Cardiac fibroblast (primary cell): ENCODE measurements at regions not wholly inside any gene's neighbourhood (a gene's known extent, or its start where the extent isn't known, plus 50 kb on each side); places are given as distances from the start of the nearest gene placed in this dataset.

Experiments
- DNase-seq, 2 donors: peaks; one replicate each; pipeline versions ENCODE4 v3.0.0 to v3.0.0-alpha.2; 2010; ENCODE audit warnings: low read depth in 2 of 2
- H3K4me3 ChIP-seq, 2 donors: replicated peaks in 1 of 2; 1 replicate in 1 of 2; 2 replicates in 1 of 2; pipeline ENCODE4 v1.5.1; 2011; ENCODE audit warnings: low read depth in 2 of 2, low read length in 2 of 2, mild to moderate bottlenecking in 2 of 2, moderate library complexity in 1 of 2
- TF ChIP-seq, protein P1 (sequence below): IDR thresholded peaks from one replicate; pipeline ENCODE4 v1.5.1; 2011; ENCODE audit warnings: low read depth, mild to moderate bottlenecking, low read length, inconsistent platforms

DNA sequence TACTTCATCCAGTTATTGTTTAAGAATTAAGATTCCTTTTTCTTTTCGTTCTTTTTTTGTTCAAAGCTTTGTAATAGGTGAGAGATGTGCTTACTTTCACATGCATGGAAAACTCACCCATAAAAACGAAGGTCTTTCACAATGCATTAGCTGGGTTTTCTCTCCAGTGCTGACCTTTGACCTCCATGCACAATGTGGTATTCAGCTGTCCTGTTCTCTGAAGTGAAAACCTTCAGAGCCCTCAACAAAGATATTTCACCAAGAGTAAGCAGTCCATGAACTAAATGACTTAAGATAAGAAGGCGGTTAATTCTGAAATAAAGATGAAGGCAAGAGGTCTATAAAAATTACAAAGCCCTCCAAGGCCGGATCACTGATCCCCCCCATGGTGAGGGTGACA lies 77.1 kb upstream of the IPO9 start:
- TF ChIP-seq, protein P1, sequence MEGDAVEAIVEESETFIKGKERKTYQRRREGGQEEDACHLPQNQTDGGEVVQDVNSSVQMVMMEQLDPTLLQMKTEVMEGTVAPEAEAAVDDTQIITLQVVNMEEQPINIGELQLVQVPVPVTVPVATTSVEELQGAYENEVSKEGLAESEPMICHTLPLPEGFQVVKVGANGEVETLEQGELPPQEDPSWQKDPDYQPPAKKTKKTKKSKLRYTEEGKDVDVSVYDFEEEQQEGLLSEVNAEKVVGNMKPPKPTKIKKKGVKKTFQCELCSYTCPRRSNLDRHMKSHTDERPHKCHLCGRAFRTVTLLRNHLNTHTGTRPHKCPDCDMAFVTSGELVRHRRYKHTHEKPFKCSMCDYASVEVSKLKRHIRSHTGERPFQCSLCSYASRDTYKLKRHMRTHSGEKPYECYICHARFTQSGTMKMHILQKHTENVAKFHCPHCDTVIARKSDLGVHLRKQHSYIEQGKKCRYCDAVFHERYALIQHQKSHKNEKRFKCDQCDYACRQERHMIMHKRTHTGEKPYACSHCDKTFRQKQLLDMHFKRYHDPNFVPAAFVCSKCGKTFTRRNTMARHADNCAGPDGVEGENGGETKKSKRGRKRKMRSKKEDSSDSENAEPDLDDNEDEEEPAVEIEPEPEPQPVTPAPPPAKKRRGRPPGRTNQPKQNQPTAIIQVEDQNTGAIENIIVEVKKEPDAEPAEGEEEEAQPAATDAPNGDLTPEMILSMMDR, result no peak
- DNase-seq, result peak; percentile 63 to 66

DNA sequence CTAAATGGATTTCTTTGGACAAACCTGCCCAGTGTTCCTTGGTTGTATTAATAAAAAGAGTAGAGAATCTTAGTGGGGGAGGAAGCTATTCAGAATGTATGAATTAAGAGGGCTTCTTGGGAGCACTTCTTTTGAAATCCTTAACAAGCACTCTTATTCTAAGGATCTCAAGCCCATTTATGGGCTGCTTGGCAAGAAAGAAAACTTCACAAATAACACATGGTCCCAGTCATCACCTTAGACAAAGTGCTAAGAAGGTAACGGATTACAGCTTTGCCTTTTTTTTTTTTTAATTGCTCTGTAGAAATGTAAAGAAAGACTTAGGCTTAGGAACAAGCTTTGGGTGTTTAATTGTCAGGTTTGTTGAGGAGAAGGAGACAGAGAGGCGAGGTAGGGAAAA lies 76.6 kb upstream of the IPO9 start:
- DNase-seq, result no peak
- TF ChIP-seq, protein P1, result no peak
- no peak overlapping the region for H3K4me3 ChIP-seq

More for the DNA sequence above, 77.1 kb upstream of the IPO9 start:
- no peak overlapping the region for H3K4me3 ChIP-seq

DNA sequence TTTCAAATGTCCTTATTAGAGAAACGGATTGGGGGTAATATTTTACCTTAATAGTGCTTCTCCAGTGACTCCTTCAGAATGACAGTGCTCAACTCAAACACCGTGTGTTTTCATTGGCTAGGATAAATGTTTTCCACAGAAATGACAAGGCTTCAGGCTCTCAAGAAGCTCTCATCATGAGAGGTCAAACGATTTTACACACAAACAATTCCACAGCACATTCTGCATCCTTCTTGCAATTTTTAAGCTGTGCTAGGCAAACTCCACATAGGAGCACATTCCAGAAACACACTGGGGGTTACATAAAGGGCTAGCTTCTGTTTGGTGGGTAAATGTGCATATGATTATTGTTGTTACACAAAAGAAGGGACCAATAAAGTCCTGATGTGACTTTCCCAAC lies 75.5 kb upstream of the IPO9 start:
- TF ChIP-seq, protein P1, result no peak
- no peak overlapping the region for H3K4me3 ChIP-seq
- peak; percentile 50 to 63 for DNase-seq

DNA sequence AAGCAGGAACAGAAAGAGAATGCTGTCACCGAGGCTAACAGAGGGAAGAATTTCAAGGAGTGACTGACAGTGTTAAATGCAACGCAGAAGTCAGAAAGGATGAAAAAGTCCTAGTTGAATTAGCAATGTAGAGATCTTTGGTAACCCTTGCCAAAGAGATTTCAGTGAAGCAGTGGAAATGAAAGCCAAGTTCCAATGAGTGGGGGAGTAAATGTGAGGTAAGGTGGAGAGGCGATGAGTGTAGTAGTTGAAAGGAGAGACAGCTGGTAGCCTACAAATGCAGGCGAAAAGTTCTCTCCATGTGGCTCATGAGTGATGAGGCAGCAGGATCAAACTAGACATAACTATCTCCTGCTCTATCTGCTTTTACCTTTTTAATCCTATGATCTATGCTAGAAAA lies 74.6 kb upstream of the IPO9 start:
- TF ChIP-seq, protein P1, result no peak
- no peak overlapping the region for H3K4me3 ChIP-seq
- peak; percentile 81 to 88 for DNase-seq

DNA sequence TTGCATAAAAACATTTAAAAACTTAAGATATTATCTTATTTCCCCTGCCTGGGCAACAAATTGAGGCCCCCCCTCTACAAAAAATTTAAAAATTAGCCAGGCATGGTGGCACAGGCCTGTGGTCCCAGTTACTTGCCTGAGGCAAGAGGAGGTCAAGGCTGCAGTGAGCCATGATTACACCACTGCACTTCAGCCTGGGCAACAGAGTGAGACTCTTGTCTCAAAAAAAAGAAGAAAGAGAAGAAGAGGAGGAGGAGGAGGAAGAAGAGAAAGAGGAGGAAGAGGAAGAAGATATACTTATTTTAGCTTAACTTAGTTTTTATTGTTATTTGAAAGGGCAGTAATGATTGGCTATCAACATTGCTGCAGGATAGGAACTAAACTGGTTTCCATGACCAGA lies 73.8 kb upstream of the IPO9 start:
- TF ChIP-seq, protein P1, result no peak
- no peak overlapping the region for H3K4me3 ChIP-seq
- DNase-seq, result no peak

DNA sequence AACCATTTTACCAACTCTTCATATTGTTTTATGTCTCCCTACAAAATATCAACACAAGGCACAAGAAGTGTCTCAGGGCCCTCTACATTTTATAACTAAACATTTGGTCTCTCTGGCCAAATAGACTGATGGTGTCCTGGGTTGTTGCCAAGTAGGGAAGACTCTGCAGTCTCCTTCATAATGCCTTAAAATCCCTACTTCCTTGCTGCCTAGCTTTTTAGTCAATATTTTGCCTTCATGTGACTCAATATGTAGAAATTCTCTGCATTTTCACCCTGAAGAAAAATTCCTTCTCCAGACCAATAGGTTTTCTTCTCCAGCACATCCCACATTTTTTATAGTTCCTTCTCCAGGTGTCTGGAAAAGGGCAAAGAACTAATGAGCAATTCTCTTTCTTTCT lies 72.6 kb upstream of the IPO9 start:
- peak; percentile 79 to 82 for DNase-seq
- no peak overlapping the region for H3K4me3 ChIP-seq
- TF ChIP-seq, protein P1, result no peak

DNA sequence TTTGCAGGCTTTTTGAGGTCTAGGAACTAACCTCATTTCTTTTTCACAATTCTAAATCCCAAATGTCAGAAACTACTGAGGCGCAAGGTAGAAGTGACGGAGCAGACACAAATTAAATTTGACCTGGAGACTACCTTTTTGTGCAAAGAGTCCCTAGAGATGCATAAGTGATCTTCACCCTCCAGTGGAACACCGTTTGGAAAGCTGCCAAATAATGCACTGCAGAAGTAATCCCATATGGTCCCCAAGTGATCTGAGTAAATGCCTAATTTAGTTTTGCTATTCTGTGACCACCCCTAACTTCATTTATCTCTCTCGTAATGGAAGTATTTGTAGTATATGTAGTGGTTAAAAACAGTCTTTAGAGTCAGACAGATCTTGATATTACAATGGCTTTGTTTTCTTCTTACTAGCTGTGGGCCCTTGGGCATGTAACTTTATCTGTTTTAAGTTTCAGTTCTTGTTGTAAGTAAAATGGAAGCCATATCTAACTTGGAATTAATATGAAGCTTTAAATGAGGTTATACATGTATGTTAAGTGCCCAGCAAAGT lies 70.4 kb upstream of the IPO9 start:
- no peak overlapping the region for H3K4me3 ChIP-seq
- TF ChIP-seq, protein P1, result no peak
- no peak for DNase-seq
